Endothelial cell of umbilical vein (primary cell): ENCODE measurements at regions not wholly inside any gene's neighbourhood (a gene's known extent, or its start where the extent isn't known, plus 50 kb on each side); places are given as distances from the start of the nearest gene placed in this dataset.

Experiments
- BruUV-seq: library from RNA; stranded (reverse); fragments of 400-500 nt; replicated peaks from 2 replicates; lab custom pipeline; 2021; lab: Mats Ljungman, UMichigan
- CTCF ChIA-PET: fragments of 300-600, 350-600 bp; sonication (Branson Sonifier 250); formaldehyde crosslinking; loops from one replicate; lab custom pipeline; 2021; ENCODE audit warnings: antibody characterized with exemption, inconsistent platforms; lab: Charles Lee
- POLR2A ChIA-PET: fragments of 300-600, 350-600 bp; sonication (Branson Sonifier 250); formaldehyde crosslinking; loops from one replicate; lab custom pipeline; 2021; ENCODE audit warnings: antibody characterized with exemption, inconsistent platforms; lab: Charles Lee
- DNase-seq: peaks from one replicate; pipeline ENCODE4 v3.0.0-alpha.2; 2011; ENCODE audit warnings: low read depth, low spot score
- FAIRE-seq: peaks from 2 replicates; lab custom pipeline; 2011; peaks lifted over from hg19 to GRCh38; lab: Jason Lieb, UNC
- H2AFZ ChIP-seq: 2 replicates; pipeline ENCODE4 v1.6.0; 2012; ENCODE audit warnings: low read depth, low read length, control low read depth, inconsistent platforms
- H3K27ac ChIP-seq: 2 replicates; pipeline ENCODE4 v1.5.1; 2011; ENCODE audit warnings: low read depth, mild to moderate bottlenecking, control low read depth, low read length, moderate library complexity; ENCODE audit not compliant: insufficient read depth
- H3K27me3 ChIP-seq, 2 experiments: 2 replicates each; pipeline versions ENCODE4 v1.6.0 to v1.6.1; 2011; ENCODE audit warnings: low read length in 2 of 2, mixed read lengths in 1 of 2; ENCODE audit not compliant: control insufficient read depth in 2 of 2, insufficient read depth in 2 of 2
- H3K36me3 ChIP-seq, 2 experiments: 2 replicates in 1 of 2; 3 replicates in 1 of 2; pipeline ENCODE4 v1.5.1; 2011; ENCODE audit warnings: low read length in 2 of 2, mild to moderate bottlenecking in 1 of 2, moderate library complexity in 1 of 2; ENCODE audit not compliant: control insufficient read depth in 2 of 2, insufficient read depth in 2 of 2; ENCODE audit errors: extremely low read depth in 1 of 2
- H3K4me1 ChIP-seq: 3 replicates; pipeline ENCODE4 v1.5.1; 2011; ENCODE audit warnings: mild to moderate bottlenecking, low read length; ENCODE audit not compliant: control insufficient read depth, insufficient read depth; ENCODE audit errors: extremely low read depth
- H3K4me2 ChIP-seq: 2 replicates; pipeline ENCODE4 v1.6.1; 2011; ENCODE audit warnings: low read length, control low read depth, mixed read lengths; ENCODE audit not compliant: insufficient read depth
- H3K4me3 ChIP-seq, 3 experiments: fragments of 200-600 bp in 1 of 3; sonication (generic), shearing (Covaris generic) in 1 of 3; replicated peaks in 1 of 3; 2 replicates each; pipeline ENCODE4 v1.5.1; 2011 to 2016; ENCODE audit warnings: control low read depth in 3 of 3, low read length in 3 of 3, mild to moderate bottlenecking in 2 of 3, inconsistent platforms in 1 of 3, low read depth in 1 of 3, moderate library complexity in 1 of 3; ENCODE audit not compliant: insufficient read depth in 1 of 3
- H3K79me2 ChIP-seq: 2 replicates; pipeline ENCODE4 v1.6.0; 2012; ENCODE audit warnings: low read length, inconsistent platforms; ENCODE audit not compliant: control insufficient read depth, insufficient read depth
- H3K9ac ChIP-seq: replicated peaks from 2 replicates; pipeline ENCODE3; 2011; ENCODE audit warnings: low read length, control low read depth; ENCODE audit not compliant: insufficient read depth; ENCODE audit errors: extremely low read depth
- H3K9me1 ChIP-seq: replicated peaks from 3 replicates; pipeline ENCODE4 v1.6.0; 2011; ENCODE audit warnings: mild to moderate bottlenecking, low read length; ENCODE audit not compliant: control insufficient read depth, insufficient read depth; ENCODE audit errors: extremely low read depth
- H3K9me3 ChIP-seq: replicated peaks from 2 replicates; pipeline ENCODE4 v1.5.1; 2012; ENCODE audit warnings: low read length, inconsistent platforms; ENCODE audit not compliant: control insufficient read depth, insufficient read depth
- H4K20me1 ChIP-seq: replicated peaks from 2 replicates; pipeline ENCODE3; 2011; ENCODE audit warnings: mild to moderate bottlenecking, low read length; ENCODE audit not compliant: control insufficient read depth, insufficient read depth; ENCODE audit errors: extremely low read depth
- CTCF ChIP-seq, 2 donors: IDR thresholded peaks; 1 replicate in 1 of 2; 2 replicates in 1 of 2; pipeline ENCODE4 v1.5.1; 2011; ENCODE audit warnings: low read length in 2 of 2, mild to moderate bottlenecking in 2 of 2, moderate library complexity in 2 of 2, control low read depth in 1 of 2, inconsistent platforms in 1 of 2, low read depth in 1 of 2; ENCODE audit not compliant: insufficient read depth in 1 of 2; ENCODE audit errors: extremely low read depth in 1 of 2
- EZH2 ChIP-seq: IDR thresholded peaks from 2 replicates; pipeline ENCODE4 v1.6.1; 2012; ENCODE audit warnings: borderline replicate concordance, low read depth, mild to moderate bottlenecking, moderate library complexity, low read length, inconsistent platforms; ENCODE audit not compliant: severe bottlenecking
- FOS ChIP-seq: IDR thresholded peaks from 2 replicates; pipeline ENCODE4 v1.6.1; 2011; ENCODE audit warnings: mild to moderate bottlenecking, low read length, moderate library complexity, borderline replicate concordance; ENCODE audit not compliant: insufficient read depth
- GATA2 ChIP-seq: IDR thresholded peaks from 2 replicates; pipeline ENCODE4 v1.7.0; 2011; ENCODE audit warnings: low read depth, mild to moderate bottlenecking, moderate library complexity, mixed read lengths, low read length; ENCODE audit not compliant: insufficient read length, insufficient read depth
- JUN ChIP-seq: IDR thresholded peaks from 2 replicates; pipeline ENCODE4 v1.6.1; 2011; ENCODE audit warnings: borderline replicate concordance, low read depth; ENCODE audit not compliant: insufficient read length, insufficient read depth
- MAX ChIP-seq: IDR thresholded peaks from 2 replicates; pipeline ENCODE4 v1.6.1; 2011; ENCODE audit not compliant: insufficient read depth, insufficient read length
- MYC ChIP-seq: IDR thresholded peaks from one replicate; pipeline ENCODE4 v1.6.1; 2011; ENCODE audit warnings: mild to moderate bottlenecking, low read depth, low read length
- POLR2A ChIP-seq: IDR thresholded peaks from 2 replicates; pipeline ENCODE4 v1.6.1; 2012; ENCODE audit warnings: low read depth, mild to moderate bottlenecking, control low read depth, low read length
- POLR2AphosphoS5 ChIP-seq: IDR thresholded peaks from 2 replicates; pipeline ENCODE4 v1.6.1; 2012; ENCODE audit warnings: low read depth, mild to moderate bottlenecking, control low read depth, low read length, moderate library complexity; ENCODE audit not compliant: insufficient read depth
- dilution Hi-C: fragments of 300-500 bp; cut with MboI; formaldehyde crosslinking; loops from one replicate; pipeline ENCODE4 v1.15.0; 2019; ENCODE audit warnings: low sequenced_read_pairs; ENCODE audit not compliant: extremely low pct_ligation_motif_present
- intact Hi-C: fragments of 100-400 bp; cut with micrococcal nuclease; formaldehyde crosslinking; loops from one replicate; pipeline ENCODE4 v1.10.0; 2022

- intact Hi-C loops (no loop called here), dilution Hi-C loops (no loop called here)
- TF ChIP-seq FOS (no peak), JUN (no peak), EZH2 (no peak), POLR2AphosphoS5 (no peak), POLR2A (no peak), MAX (no peak), CTCF (IDR thresholded peaks at IDR 0.05; ENCODE audit: extremely low read depth in 1 of 2, insufficient read depth in 1 of 2, low read depth in 1 of 2, low read length in 2 of 2) (no peak), GATA2 (no peak), MYC (no peak)
- Histone ChIP-seq H3K4me3 (no peak overlapping the region), H3K36me3 (no peaks in the 10 kb centered on the region), H3K27ac (no peak overlapping the region), H3K27me3 (no peaks in the 10 kb centered on the region), H3K4me2 (no peak overlapping the region), H3K9me3 (no peaks in the 10 kb centered on the region), H4K20me1 (no peaks in the 10 kb centered on the region), H3K9ac (no peak overlapping the region), H3K79me2 (no peaks in the 10 kb centered on the region), H3K4me1 (no peaks in the 10 kb centered on the region), H2AFZ (no peak overlapping the region), H3K9me1 (no peaks in the 10 kb centered on the region)
- DNase-seq = no peak
- BruUV-seq = no TSS peak
- ChIA-PET POLR2A (no interaction called here), CTCF (no interaction called here)
- FAIRE-seq = no peak
Observed at GRCh38 chr16:64312292-64312691, 809.6 kb downstream of the CDH11 start.
